ENCODE measurements at regions not wholly inside any gene's neighbourhood (a gene's known extent, or its start where the extent isn't known, plus 50 kb on each side); places are given as distances from the start of the nearest gene placed in this dataset.

DNA sequence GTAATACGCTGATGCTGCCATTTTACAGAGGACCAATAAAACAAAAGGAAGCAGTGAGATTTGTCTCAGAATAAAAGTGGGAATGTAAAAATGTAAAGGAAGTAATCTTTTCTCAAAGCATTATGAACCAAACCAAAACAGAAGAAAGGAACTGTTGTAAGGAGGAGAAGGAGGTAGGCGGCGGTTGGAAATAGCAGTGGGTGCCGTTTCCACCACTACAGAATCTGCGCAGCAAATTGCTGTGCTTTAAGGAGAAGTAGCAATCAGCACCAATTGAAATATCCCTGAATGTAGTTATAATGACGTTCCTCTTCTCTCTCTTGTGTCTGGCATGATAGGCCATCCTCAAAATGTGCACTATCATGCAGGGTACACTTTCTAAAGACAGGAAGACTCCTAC is 455.1 kb upstream of the TLE4 start:
- H3K27me3 ChIP-seq (ENCODE audit: control insufficient read depth, insufficient read depth, low read length, poor library complexity, severe bottlenecking): no peaks in the 10 kb centered on the region
- 95 to 98% methylated on average over 6 of the region's 6 CpGs for WGBS, 2 experiments
- H3K36me3 ChIP-seq (ENCODE audit: control insufficient read depth, insufficient read depth, low read length): no peaks in the 10 kb centered on the region
- H3K27ac ChIP-seq (ENCODE audit: insufficient read depth, low read depth, low read length, poor library complexity, severe bottlenecking): no peak overlapping the region
- no peaks in the 10 kb centered on the region for H3K9me3 ChIP-seq (ENCODE audit: control insufficient read depth, low read length)
- H3K4me3 ChIP-seq (ENCODE audit: insufficient read depth, low read depth, low read length): no peak overlapping the region
- no peaks in the 10 kb centered on the region for H3K4me1 ChIP-seq (ENCODE audit: control insufficient read depth, insufficient read depth, low read length)

DNA sequence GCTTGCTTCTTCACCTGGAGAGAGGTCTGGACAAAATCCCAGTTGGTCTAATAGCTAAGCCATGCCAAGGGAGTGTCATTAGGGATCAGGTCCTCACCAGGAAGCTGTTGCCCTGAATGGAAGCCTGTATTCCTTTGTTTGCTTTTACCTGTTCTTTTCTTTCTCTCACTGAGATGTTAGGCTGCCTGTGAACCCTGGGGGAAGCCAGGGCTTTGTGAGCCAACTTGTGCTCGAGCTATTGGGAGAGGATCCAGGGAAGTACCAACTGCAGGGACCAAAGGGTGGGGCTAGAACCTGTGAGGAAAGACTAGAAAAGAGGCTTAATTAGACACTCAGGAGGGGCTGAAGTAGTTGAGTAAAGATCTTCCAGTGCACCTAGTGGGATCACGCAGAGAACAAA is 451.2 kb upstream of the TLE4 start:
- H3K9me3 ChIP-seq (ENCODE audit: control insufficient read depth, low read length): no peaks in the 10 kb centered on the region
- no peaks in the 10 kb centered on the region for H3K4me1 ChIP-seq (ENCODE audit: control insufficient read depth, insufficient read depth, low read length)
- no peak overlapping the region for H3K4me3 ChIP-seq (ENCODE audit: insufficient read depth, low read depth, low read length)
- no peak overlapping the region for H3K27ac ChIP-seq (ENCODE audit: insufficient read depth, low read depth, low read length, poor library complexity, severe bottlenecking)
- H3K36me3 ChIP-seq (ENCODE audit: control insufficient read depth, insufficient read depth, low read length): no peaks in the 10 kb centered on the region
- H3K27me3 ChIP-seq (ENCODE audit: control insufficient read depth, insufficient read depth, low read length, poor library complexity, severe bottlenecking): no peaks in the 10 kb centered on the region
- WGBS, 2 experiments: 59 to 69% methylated on average over 2 of the region's 2 CpGs

DNA sequence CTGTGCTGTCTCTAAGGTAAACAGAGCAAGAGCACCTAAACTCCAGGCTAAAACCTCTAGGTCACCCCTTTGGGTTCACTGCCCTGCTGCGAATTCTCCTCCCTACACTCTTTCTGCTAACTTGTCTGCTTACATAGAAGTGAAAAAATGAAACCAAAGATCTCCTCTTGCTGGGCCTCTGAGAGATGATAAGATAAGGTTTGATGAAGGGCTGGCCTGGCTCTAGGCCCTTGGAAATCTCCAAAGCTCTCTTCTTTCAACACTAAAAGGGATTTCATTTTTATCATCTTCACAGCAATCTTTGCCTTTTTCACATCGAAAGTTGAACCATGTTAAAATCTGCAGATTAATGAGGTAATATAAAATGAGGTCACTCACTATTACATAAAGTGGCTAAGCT is 450.8 kb upstream of the TLE4 start:
- Histone ChIP-seq H3K27ac (ENCODE audit: insufficient read depth, low read depth, low read length, poor library complexity, severe bottlenecking) (no peak overlapping the region), H3K4me3 (ENCODE audit: insufficient read depth, low read depth, low read length) (no peak overlapping the region), H3K4me1 (ENCODE audit: control insufficient read depth, insufficient read depth, low read length) (no peaks in the 10 kb centered on the region), H3K36me3 (ENCODE audit: control insufficient read depth, insufficient read depth, low read length) (no peaks in the 10 kb centered on the region), H3K27me3 (ENCODE audit: control insufficient read depth, insufficient read depth, low read length, poor library complexity, severe bottlenecking) (no peaks in the 10 kb centered on the region), H3K9me3 (ENCODE audit: control insufficient read depth, low read length) (no peaks in the 10 kb centered on the region)
- WGBS, 2 experiments: 85 to 94% methylated on average over 1 of the region's 2 CpGs

DNA sequence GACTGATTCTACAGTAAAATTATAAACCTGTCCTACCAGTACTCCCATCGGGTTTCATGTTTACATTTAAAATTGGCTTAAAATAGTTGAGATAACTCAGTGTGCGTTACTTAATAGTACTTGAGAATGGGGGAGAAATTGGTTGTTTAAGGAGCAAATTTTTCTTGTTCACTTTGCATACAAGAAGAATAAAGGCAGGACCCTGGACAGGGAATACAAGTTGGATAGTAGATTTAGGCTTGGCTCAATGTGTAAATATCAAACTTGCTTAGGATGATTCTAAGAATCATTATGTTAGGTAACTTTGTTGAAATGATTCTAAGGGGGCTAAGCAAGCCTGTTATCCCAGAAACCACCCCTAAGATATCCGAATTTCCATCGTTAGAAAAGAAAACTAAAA is 448.4 kb upstream of the TLE4 start:
- H3K36me3 ChIP-seq (ENCODE audit: control insufficient read depth, insufficient read depth, low read length): no peaks in the 10 kb centered on the region
- no peaks in the 10 kb centered on the region for H3K9me3 ChIP-seq (ENCODE audit: control insufficient read depth, low read length)
- H3K4me1 ChIP-seq (ENCODE audit: control insufficient read depth, insufficient read depth, low read length): no peaks in the 10 kb centered on the region
- H3K27ac ChIP-seq (ENCODE audit: insufficient read depth, low read depth, low read length, poor library complexity, severe bottlenecking): no peak overlapping the region
- H3K4me3 ChIP-seq (ENCODE audit: insufficient read depth, low read depth, low read length): no peak overlapping the region
- whole genome bisulfite sequencing, 2 experiments: 95 to 97% methylated on average over 4 of the region's 4 CpGs
- H3K27me3 ChIP-seq (ENCODE audit: control insufficient read depth, insufficient read depth, low read length, poor library complexity, severe bottlenecking): no peaks in the 10 kb centered on the region

DNA sequence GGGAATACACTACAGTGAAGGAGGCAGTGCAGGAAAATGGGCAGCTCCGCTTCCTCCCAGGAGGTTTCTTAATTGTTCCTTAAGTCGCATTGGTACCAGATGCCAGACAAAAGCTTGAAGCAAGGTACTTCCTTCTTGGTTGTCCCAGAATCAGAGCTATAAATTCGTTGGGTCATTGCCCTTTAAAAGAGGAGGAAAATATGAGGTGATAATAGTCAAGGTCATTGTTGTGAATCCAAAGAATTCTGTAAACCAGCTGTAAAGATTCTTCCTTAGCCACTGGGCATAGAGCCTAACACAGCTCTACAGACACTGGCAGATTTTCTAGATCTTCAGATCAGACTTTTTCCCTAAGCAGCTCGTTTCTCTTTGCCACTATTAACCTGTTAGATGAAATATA is 444.1 kb upstream of the TLE4 start:
- WGBS, 2 experiments: 83% methylated on average over 4 of the region's 4 CpGs
- Histone ChIP-seq H3K4me1 (ENCODE audit: control insufficient read depth, insufficient read depth, low read length) (no peaks in the 10 kb centered on the region), H3K27ac (ENCODE audit: insufficient read depth, low read depth, low read length, poor library complexity, severe bottlenecking) (no peak overlapping the region), H3K27me3 (ENCODE audit: control insufficient read depth, insufficient read depth, low read length, poor library complexity, severe bottlenecking) (no peaks in the 10 kb centered on the region), H3K4me3 (ENCODE audit: insufficient read depth, low read depth, low read length) (no peak overlapping the region), H3K9me3 (ENCODE audit: control insufficient read depth, low read length) (no peaks in the 10 kb centered on the region), H3K36me3 (ENCODE audit: control insufficient read depth, insufficient read depth, low read length) (no peaks in the 10 kb centered on the region)

DNA sequence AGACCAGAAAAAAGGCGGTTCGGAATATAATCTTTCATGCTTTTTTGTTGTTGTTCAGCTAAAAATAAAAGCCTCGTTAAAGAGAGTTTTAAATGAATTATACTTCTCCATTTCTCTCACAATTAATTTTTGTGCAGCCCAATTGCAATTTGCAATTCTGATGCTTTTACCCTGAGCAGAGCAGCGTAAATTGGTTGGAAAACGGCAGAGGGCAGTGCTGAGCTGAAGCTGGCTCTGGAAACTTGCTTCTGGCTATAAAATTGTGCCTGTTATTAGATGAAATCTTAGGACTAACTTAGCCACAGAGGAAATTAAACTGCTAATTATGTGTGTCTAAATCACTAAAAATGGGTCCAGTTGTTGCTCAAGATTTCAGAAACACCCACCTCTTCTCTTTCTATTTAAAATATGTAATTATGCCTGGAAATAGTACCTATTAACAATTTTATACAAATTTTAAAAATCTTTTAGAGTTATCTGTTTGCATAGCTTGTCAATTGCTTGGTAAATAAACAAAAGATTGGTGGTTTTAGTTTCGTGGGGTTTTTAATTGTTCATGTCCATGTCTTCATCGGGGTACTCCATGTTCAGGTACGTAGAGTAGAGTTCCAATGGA is 441.8 kb upstream of the TLE4 start:
- Histone ChIP-seq H3K36me3 (ENCODE audit: control insufficient read depth, insufficient read depth, low read length) (no peaks in the 10 kb centered on the region), H3K4me3 (ENCODE audit: insufficient read depth, low read depth, low read length) (no peak overlapping the region), H3K4me1 (ENCODE audit: control insufficient read depth, insufficient read depth, low read length) (no peaks in the 10 kb centered on the region), H3K27ac (ENCODE audit: insufficient read depth, low read depth, low read length, poor library complexity, severe bottlenecking) (no peak overlapping the region), H3K27me3 (ENCODE audit: control insufficient read depth, insufficient read depth, low read length, poor library complexity, severe bottlenecking) (no peaks in the 10 kb centered on the region), H3K9me3 (ENCODE audit: control insufficient read depth, low read length) (no peaks in the 10 kb centered on the region)
- WGBS, 2 experiments: 53 to 62% methylated on average over 7 of the region's 8 CpGs

DNA sequence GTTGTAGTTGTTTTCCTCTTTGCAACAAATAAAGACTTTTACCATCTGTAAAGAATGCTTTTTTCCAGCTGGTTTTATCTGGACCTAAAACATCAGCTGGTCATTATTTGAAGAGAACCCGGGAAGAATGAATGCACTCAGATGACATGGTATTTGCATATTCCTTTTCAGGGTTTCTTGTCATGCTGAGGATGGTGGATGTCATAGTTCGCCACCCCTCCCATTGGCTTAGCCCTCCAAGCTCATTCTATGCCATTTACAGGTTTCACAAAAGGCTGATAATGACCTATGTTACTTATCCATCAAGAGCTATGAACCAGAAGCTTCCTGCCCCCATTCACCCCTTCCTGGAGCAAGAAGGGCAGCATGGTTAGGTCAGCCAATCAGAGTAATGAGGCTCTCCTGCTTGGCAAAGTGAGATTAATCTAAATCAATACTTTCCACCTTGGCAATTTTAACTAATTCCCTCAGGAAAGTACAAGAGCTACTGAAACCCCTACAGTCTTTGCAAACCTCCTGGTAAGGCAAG is 440.5 kb upstream of the TLE4 start:
- no peaks in the 10 kb centered on the region for H3K4me1 ChIP-seq (ENCODE audit: control insufficient read depth, insufficient read depth, low read length)
- H3K36me3 ChIP-seq (ENCODE audit: control insufficient read depth, insufficient read depth, low read length): no peaks in the 10 kb centered on the region
- H3K4me3 ChIP-seq (ENCODE audit: insufficient read depth, low read depth, low read length): no peak overlapping the region
- WGBS, 2 experiments: 63 to 77% methylated on average over 2 of the region's 2 CpGs
- H3K9me3 ChIP-seq (ENCODE audit: control insufficient read depth, low read length): no peaks in the 10 kb centered on the region
- H3K27ac ChIP-seq (ENCODE audit: insufficient read depth, low read depth, low read length, poor library complexity, severe bottlenecking): no peak overlapping the region
- H3K27me3 ChIP-seq (ENCODE audit: control insufficient read depth, insufficient read depth, low read length, poor library complexity, severe bottlenecking): no peaks in the 10 kb centered on the region

DNA sequence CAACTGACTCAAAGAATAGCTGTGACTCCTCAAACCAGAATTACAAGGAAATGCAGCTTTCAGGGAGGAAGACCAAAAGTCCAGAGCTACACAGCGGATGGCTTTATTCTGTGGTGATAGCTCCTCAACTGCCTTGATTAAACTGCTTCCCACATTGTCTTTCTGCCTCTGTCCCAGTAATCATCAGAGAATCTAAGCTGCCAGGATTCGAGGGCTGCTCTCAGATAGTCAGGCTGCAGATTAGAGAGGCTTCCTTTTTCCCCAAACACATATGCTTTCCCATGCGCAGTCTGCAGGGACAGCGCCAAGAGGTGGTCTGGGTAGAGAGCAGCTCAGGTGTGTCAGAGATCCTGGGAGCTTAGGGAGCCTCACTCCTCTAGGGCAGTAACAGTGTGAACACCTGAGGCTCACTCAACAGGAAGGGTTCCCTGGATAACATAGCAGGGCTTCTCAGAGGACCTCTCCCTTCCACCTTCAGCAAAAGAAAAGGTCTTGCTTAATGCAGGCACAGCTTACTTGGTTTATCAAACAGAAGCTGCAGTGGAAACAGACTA is 439.9 kb upstream of the TLE4 start:
- Histone ChIP-seq H3K27me3 (ENCODE audit: control insufficient read depth, insufficient read depth, low read length, poor library complexity, severe bottlenecking) (no peaks in the 10 kb centered on the region), H3K27ac (ENCODE audit: insufficient read depth, low read depth, low read length, poor library complexity, severe bottlenecking) (no peak overlapping the region), H3K4me1 (ENCODE audit: control insufficient read depth, insufficient read depth, low read length) (no peaks in the 10 kb centered on the region), H3K9me3 (ENCODE audit: control insufficient read depth, low read length) (no peaks in the 10 kb centered on the region), H3K4me3 (ENCODE audit: insufficient read depth, low read depth, low read length) (no peak overlapping the region), H3K36me3 (ENCODE audit: control insufficient read depth, insufficient read depth, low read length) (no peaks in the 10 kb centered on the region)
- 88 to 93% methylated on average over 4 of the region's 4 CpGs for WGBS, 2 experiments

DNA sequence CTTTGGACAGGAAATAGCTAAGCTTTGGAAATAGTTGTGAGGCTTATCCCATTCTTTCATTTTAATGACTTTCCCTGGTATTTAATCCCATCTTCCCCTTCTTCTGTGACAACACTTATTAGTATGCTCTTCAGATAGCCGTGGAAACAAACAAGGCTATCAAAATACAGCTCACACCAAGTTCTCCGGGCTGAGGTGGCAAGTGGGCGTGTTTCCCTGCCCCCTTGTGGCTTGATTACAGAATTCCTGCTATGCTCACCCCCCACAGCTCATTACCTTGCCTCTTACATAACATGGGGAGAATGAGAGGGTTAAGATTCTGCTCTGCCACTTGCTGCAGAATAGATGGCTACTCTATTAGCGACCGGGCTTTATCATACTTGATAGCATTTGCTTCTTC is 437.1 kb upstream of the TLE4 start:
- H3K27me3 ChIP-seq (ENCODE audit: control insufficient read depth, insufficient read depth, low read length, poor library complexity, severe bottlenecking): no peaks in the 10 kb centered on the region
- no peaks in the 10 kb centered on the region for H3K9me3 ChIP-seq (ENCODE audit: control insufficient read depth, low read length)
- WGBS, 2 experiments: 62 to 72% methylated on average over 5 of the region's 5 CpGs
- H3K4me1 ChIP-seq (ENCODE audit: control insufficient read depth, insufficient read depth, low read length): no peaks in the 10 kb centered on the region
- no peaks in the 10 kb centered on the region for H3K36me3 ChIP-seq (ENCODE audit: control insufficient read depth, insufficient read depth, low read length)
- no peak overlapping the region for H3K27ac ChIP-seq (ENCODE audit: insufficient read depth, low read depth, low read length, poor library complexity, severe bottlenecking)
- no peak overlapping the region for H3K4me3 ChIP-seq (ENCODE audit: insufficient read depth, low read depth, low read length)

DNA sequence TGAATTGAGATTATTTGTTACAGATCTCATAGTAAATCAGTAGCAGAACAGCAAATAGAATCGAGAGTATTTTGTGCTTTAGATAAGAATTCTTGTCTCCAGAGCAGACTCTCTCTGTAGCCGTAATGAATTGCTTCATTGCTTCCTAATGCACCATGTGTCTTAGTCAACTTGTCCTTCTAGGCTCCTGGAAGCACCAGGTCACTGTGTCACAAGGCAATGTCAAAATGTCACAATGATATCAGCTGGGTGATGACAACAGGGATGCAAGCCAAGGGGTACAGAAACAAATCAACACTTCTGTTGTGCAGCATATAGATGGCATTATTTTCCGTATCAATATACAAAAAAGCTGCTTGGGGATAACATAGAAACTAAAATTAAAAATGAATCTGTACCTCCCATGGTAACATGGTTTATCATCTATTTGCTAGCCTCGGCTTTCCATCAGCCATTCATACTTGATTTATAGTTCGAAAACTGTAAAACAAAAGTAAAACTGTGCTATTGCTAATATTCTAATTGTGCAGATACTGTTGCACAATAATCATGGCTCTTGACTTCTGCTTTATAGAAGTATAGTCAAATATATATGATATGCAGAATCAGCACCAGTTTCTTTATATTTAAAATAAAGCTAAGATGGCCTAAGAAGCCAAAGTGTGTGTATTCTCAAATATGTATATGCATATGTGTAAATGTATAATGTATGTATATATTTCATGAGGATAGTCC is 435.9 kb upstream of the TLE4 start:
- Histone ChIP-seq H3K4me1 (ENCODE audit: control insufficient read depth, insufficient read depth, low read length) (no peaks in the 10 kb centered on the region), H3K36me3 (ENCODE audit: control insufficient read depth, insufficient read depth, low read length) (no peaks in the 10 kb centered on the region), H3K27ac (ENCODE audit: insufficient read depth, low read depth, low read length, poor library complexity, severe bottlenecking) (no peak overlapping the region), H3K4me3 (ENCODE audit: insufficient read depth, low read depth, low read length) (no peak overlapping the region), H3K27me3 (ENCODE audit: control insufficient read depth, insufficient read depth, low read length, poor library complexity, severe bottlenecking) (no peaks in the 10 kb centered on the region), H3K9me3 (ENCODE audit: control insufficient read depth, low read length) (no peaks in the 10 kb centered on the region)
- 98 to 99% methylated on average over 5 of the region's 5 CpGs for WGBS, 2 experiments
